ENCODE measurements at regions not wholly inside any gene's neighbourhood (a gene's known extent, or its start where the extent isn't known, plus 50 kb on each side); places are given as distances from the start of the nearest gene placed in this dataset.

GRCh38 chr1:164918140-164918539, 359.2 kb downstream of the PBX1 start:
- TF ChIP-seq EZH2phosphoT487 (IDR thresholded peaks at IDR 0.05; ENCODE audit: insufficient read depth, low read depth) (no peak), EZH2 (IDR thresholded peaks at IDR 0.05; ENCODE audit: insufficient read depth, poor library complexity, severe bottlenecking) (no peak)
